ENCODE measurements at regions not wholly inside any gene's neighbourhood (a gene's known extent, or its start where the extent isn't known, plus 50 kb on each side); places are given as distances from the start of the nearest gene placed in this dataset.

- WGBS, 2 donors = 34 to 38% methylated on average over 15 of the region's 15 CpGs
- TF ChIP-seq EP300 (IDR thresholded peaks at IDR 0.05) (no peak), CTCF (IDR thresholded peaks at IDR 0.05) (peak in 4 of 5 experiments; percentile 18 to 56 (median 35))
- no peak for DNase-seq (ENCODE audit: low spot score in 2 of 2)
Observed at GRCh38 chr2:165016772-165017411, 61.6 kb upstream of the SLC38A11 start.

GRCh38 chr2:165015052-165015642, 59.8 kb upstream of the SLC38A11 start:
- Histone ChIP-seq H3K36me3 (no peaks in the 10 kb centered on the region), H3K4me3 (no peak overlapping the region), H3K27ac (no peak overlapping the region), H3K27me3 (no peaks in the 10 kb centered on the region), H3K9me3 (no peaks in the 10 kb centered on the region), H3K4me1 (peaks cover 0 to 11% (median 0%) of the 10 kb centered on the region in 4 donors)
- DNase-seq (ENCODE audit: low spot score in 2 of 2) = peak; percentile 25 to 72
- 24 to 35% methylated on average over 4 of the region's 4 CpGs for WGBS, 2 donors
- peak; percentile 45 to 89 (median 73) for TF ChIP-seq CTCF (IDR thresholded peaks at IDR 0.05)
- no peak for TF ChIP-seq POLR2A (IDR thresholded peaks at IDR 0.05)
- TF ChIP-seq EP300 (IDR thresholded peaks at IDR 0.05) = no peak

More at GRCh38 chr2:165016772-165017411, 61.6 kb upstream of the SLC38A11 start:
- Histone ChIP-seq H3K4me3 (no peak overlapping the region), H3K27me3 (no peaks in the 10 kb centered on the region), H3K9me3 (no peaks in the 10 kb centered on the region), H3K36me3 (no peaks in the 10 kb centered on the region), H3K4me1 (peaks cover 0 to 11% (median 0%) of the 10 kb centered on the region in 4 donors), H3K27ac (no peak overlapping the region)

GRCh38 chr2:165013944-165014619, 58.8 kb upstream of the SLC38A11 start:
- no peak for TF ChIP-seq POLR2A (IDR thresholded peaks at IDR 0.05)
- TF ChIP-seq EP300 (IDR thresholded peaks at IDR 0.05) = no peak
- no peak for TF ChIP-seq CTCF (IDR thresholded peaks at IDR 0.05)
- H3K36me3 ChIP-seq = no peaks in the 10 kb centered on the region
- H3K4me3 ChIP-seq = no peak overlapping the region
- no peak for DNase-seq (ENCODE audit: low spot score in 2 of 2)
- H3K27ac ChIP-seq = no peak overlapping the region
- H3K4me1 ChIP-seq = peaks cover 0 to 11% (median 0%) of the 10 kb centered on the region in 4 donors
- no peaks in the 10 kb centered on the region for H3K27me3 ChIP-seq
- 70 to 79% methylated on average over 1 of the region's 1 CpG for WGBS, 2 donors
- no peaks in the 10 kb centered on the region for H3K9me3 ChIP-seq

GRCh38 chr2:165011199-165011598, 55.9 kb upstream of the SLC38A11 start:
- 72 to 78% methylated on average over 2 of the region's 2 CpGs for WGBS, 2 donors
- no peaks in the 10 kb centered on the region for H3K36me3 ChIP-seq
- TF ChIP-seq CTCF (IDR thresholded peaks at IDR 0.05) (no peak), POLR2A (IDR thresholded peaks at IDR 0.05) (no peak), EP300 (IDR thresholded peaks at IDR 0.05) (no peak)

GRCh38 chr2:165010556-165010955, 55.2 kb upstream of the SLC38A11 start:
- DNase-seq (ENCODE audit: low spot score in 2 of 2) = no peak
- Histone ChIP-seq H3K4me1 (peaks cover 0 to 6% (median 0%) of the 10 kb centered on the region in 4 donors), H3K27me3 (no peaks in the 10 kb centered on the region), H3K36me3 (no peaks in the 10 kb centered on the region), H3K27ac (no peak overlapping the region), H3K9me3 (no peaks in the 10 kb centered on the region), H3K4me3 (no peak overlapping the region)
- WGBS, 2 donors = 94% methylated on average over 1 of the region's 1 CpG
- TF ChIP-seq EP300 (IDR thresholded peaks at IDR 0.05) (no peak), POLR2A (IDR thresholded peaks at IDR 0.05) (no peak), CTCF (IDR thresholded peaks at IDR 0.05) (no peak)

More at GRCh38 chr2:165011199-165011598, 55.9 kb upstream of the SLC38A11 start:
- Histone ChIP-seq H3K4me3 (no peak overlapping the region), H3K27me3 (no peaks in the 10 kb centered on the region), H3K4me1 (peaks cover 0 to 6% (median 0%) of the 10 kb centered on the region in 4 donors), H3K9me3 (no peaks in the 10 kb centered on the region), H3K27ac (no peak overlapping the region)
- no peak for DNase-seq (ENCODE audit: low spot score in 2 of 2)

Data from tibial nerve (tissue), 4 donors.